Hematopoietic multipotent progenitor cell treated with erythropoietin and hydrocortisone succinate and interleukin-3 and kit ligand, for 15 days (in vitro differentiated cells): ENCODE measurements at regions not wholly inside any gene's neighbourhood (a gene's known extent, or its start where the extent isn't known, plus 50 kb on each side); places are given as distances from the start of the nearest gene placed in this dataset.
"Not testable (repeated sequence)": the region's sequence is repeated elsewhere in the genome, so short reads cannot be mapped to it uniquely, and the experiment has no call there.

Experiments
- DNase-seq: peaks from one replicate; pipeline ENCODE4 v3.0.0-alpha.2; 2015; ENCODE audit warnings: low spot score

- DNase-seq: no peak
Measured at GRCh38 chr3:22759636-22760310, 443.4 kb upstream of the UBE2E2 start.

- DNase-seq: no peak
Measured at GRCh38 chr3:22765679-22766078, 437.4 kb upstream of the UBE2E2 start.

GRCh38 chr3:22777834-22778233, 425.3 kb upstream of the UBE2E2 start:
- DNase-seq: no peak

DNA sequence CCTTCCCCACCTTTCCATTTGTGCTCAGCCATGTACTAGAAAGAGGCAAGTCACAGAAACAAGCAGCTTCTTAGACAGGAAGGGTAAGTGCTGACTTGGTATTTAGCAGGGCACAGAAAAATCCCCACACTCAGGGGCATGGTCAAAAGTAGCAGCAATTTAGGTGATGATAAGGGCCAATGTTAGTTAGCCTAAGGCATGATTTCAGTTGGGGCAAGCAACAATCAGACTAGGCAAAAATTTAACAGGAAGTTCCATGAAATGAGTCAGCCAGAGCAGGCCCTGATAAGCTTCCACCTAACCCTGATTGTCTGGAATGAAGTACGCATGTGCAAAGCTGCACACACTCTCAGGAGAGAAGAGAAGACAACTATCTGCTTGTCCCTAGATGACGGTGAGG, 423.4 kb upstream of the UBE2E2 start:
- no peak for DNase-seq

DNA sequence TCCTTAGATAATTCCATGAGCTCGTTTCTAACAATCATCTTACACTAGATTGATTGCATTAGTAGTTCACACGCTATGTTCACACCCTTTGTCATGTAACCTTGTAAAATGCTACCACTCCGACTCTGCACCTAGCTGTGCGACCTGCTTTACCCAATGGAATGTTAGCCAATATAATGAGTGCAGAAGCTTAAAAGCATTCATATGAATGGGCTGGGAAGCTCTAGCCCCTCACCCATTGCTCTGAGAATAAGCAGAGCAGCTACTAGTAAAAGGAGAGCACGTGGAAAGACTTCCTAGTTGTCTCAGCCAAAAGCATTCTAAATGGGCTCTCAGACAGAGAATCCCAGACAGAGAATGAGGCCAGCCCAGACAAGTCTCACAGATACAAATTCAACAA, 410.6 kb upstream of the UBE2E2 start:
- DNase-seq: no peak

GRCh38 chr3:22795917-22796316, 407.2 kb upstream of the UBE2E2 start:
- no peak for DNase-seq

- DNase-seq: no peak
Measured at GRCh38 chr3:22798461-22798860, 404.7 kb upstream of the UBE2E2 start.

DNA sequence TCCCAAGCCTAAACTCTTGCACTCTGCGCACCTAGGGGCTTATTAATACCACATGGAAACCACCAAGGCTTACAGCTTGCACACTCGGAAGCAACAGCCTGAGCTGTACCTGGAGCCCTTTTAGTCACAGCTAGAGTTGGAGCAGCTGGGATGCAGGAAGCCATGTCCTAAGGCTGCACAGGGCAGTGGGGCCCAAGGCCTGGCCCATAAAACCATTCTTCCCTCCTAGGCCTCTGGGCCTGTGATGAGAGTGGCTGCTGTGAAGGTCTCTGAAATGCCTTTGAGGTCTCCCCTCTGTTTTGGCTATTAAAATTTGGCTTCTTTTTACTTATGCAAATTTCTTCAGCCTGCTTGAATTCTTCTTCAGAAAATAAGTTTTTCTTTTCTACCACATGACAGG, 383.9 kb upstream of the UBE2E2 start:
- DNase-seq: no peak

- DNase-seq: no peak
Measured at GRCh38 chr3:22835041-22835440, 368.1 kb upstream of the UBE2E2 start.

DNA sequence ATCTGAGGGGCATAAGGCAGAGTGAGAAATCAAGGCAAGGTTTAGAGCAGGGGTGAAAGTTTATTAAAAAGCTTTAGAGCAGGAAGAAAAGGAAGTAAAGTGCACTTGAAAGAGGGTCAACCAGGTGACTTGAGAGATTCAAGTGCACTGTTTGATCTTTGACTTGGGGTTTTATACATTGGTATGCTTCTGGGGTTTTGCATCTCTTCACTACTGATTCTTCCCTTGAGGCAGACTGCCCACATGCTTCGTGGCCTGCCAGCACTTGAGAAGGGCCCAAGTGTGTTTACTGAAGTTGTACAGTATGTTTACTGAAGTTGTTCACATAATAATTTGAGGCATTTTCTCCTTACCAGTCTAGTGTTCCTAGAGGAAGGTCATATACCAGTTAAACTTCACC, 367.0 kb upstream of the UBE2E2 start:
- no peak for DNase-seq

DNA sequence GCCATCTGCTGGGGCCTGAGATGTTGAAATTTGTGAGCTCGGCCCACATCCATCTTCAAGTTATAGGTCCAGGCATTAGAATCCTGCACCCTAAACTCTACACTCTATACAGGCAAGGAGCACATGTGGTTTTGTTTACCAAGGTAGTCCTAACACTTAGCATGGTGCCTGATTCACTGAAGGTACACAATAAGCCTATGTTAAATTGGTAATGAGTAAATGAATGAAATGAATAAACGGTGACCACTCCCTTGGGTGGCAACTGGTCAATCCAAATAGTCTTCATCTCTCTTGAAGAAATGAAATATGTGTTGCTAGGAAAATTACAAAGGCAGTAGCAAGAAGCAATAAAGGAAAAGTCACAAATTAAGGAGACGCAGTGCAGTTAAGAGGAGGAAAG, 359.3 kb upstream of the UBE2E2 start:
- DNase-seq: no peak

- DNase-seq: no peak
Measured at GRCh38 chr3:22846566-22846965, 356.6 kb upstream of the UBE2E2 start.

- DNase-seq: not testable (repeated sequence)
Measured at GRCh38 chr3:22849583-22849982, 353.5 kb upstream of the UBE2E2 start.

- no peak for DNase-seq
Measured at GRCh38 chr3:22856811-22857210, 346.3 kb upstream of the UBE2E2 start.

DNA sequence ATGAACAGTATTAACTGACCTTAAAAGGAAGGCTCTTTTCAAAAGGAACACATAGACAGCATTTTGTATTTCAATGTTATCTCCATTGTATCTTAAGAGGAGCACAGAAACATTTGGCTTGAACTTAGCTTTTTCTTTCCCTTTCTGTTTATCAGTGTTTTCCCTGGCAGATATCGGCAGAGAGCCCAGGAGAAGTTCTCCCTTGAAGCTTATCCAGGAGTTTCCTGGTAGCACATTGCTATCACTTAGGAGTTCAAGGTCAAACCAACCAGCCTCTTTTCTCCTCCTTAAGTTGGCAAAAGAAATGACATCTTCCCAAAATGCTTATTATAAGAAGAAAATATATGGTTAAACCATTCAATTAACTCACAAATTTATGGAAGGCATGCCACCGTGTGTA, 344.6 kb upstream of the UBE2E2 start:
- no peak for DNase-seq

- DNase-seq: no peak
Measured at GRCh38 chr3:22859618-22860017, 343.5 kb upstream of the UBE2E2 start.

DNA sequence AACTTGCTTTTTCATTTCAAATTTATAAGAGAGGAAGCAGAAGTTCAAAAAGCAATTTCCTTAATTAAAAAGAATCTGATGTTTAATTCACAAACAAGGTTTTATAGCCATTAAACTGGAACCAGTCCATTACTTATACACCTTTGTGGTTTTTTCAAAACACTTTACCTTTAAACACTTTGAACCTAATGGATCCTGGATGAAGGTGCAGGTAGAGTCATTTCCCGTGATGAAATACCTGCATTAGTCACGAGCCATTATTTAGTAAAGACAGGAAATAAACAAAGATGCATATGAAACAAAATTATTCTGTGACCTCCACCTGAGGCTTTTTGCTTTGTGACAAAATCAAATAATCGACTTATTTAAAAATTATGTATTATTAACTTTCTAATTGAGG, 341.7 kb upstream of the UBE2E2 start:
- DNase-seq: no peak

DNA sequence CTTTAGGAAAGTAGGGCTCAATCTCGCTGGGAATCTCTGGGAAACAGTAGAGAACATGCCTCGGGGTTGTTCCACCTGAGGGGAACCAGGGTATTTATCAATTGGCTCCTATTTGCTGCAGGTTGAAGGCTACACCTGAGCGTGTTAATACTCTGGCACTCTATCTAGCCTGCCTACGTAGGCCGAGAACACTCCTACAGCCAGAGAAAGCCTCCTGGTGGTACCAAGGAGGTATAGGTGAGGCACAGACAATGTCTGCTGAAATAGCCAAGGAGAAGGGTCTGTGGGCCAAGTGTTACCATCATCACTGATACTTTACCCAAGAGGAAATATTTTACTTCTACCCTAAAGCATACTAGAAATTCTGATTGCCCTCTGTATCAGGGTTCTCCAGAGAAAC, 341.0 kb upstream of the UBE2E2 start:
- no peak for DNase-seq

- not testable (repeated sequence) for DNase-seq
Measured at GRCh38 chr3:22882834-22883233, 320.3 kb upstream of the UBE2E2 start.

- no peak for DNase-seq
Measured at GRCh38 chr3:22885039-22885438, 318.1 kb upstream of the UBE2E2 start.

- DNase-seq: no peak
Measured at GRCh38 chr3:22885574-22886341, 317.4 kb upstream of the UBE2E2 start.

- DNase-seq: no peak
Measured at GRCh38 chr3:22886439-22887068, 316.6 kb upstream of the UBE2E2 start.

- DNase-seq: no peak
Measured at GRCh38 chr3:22887664-22888291, 315.3 kb upstream of the UBE2E2 start.
